Caco-2 (cell line): ENCODE measurements at regions not wholly inside any gene's neighbourhood (a gene's known extent, or its start where the extent isn't known, plus 50 kb on each side); places are given as distances from the start of the nearest gene placed in this dataset.

ENCODE experiments used
- BruUV-seq: library from RNA; stranded (reverse); fragments of 400-500 nt; replicated peaks from 2 replicates; lab custom pipeline; 2021; lab: Mats Ljungman, UMichigan
- CTCF ChIA-PET: fragments of 300-600 bp; sonication (Branson Sonifier 250); formaldehyde crosslinking; loops from one replicate; lab custom pipeline; 2022; ENCODE audit warnings: antibody characterized with exemption; lab: Charles Lee
- POLR2A ChIA-PET: fragments of 300-600 bp; sonication (Branson Sonifier 250); formaldehyde crosslinking; loops from one replicate; lab custom pipeline; 2022; ENCODE audit warnings: antibody characterized with exemption; lab: Charles Lee
- DNase-seq, 2 experiments: peaks; one replicate each; pipeline versions ENCODE4 v3.0.0 to v3.0.0-alpha.2; 2020 to 2022
- H3K27me3 ChIP-seq: replicated peaks from 2 replicates; pipeline ENCODE4 v1.6.0; 2011; ENCODE audit warnings: low read length; ENCODE audit not compliant: control insufficient read depth, insufficient read depth
- H3K36me3 ChIP-seq: 2 replicates; pipeline ENCODE4 v1.5.1; 2011; ENCODE audit warnings: low read length; ENCODE audit not compliant: control insufficient read depth, insufficient read depth
- H3K4me1 ChIP-seq: fragments of 250-450 bp; sonication (Bioruptor Pico); 2 replicates; pipeline ENCODE4 v1.5.1; 2020; ENCODE audit warnings: mild to moderate bottlenecking
- H3K4me3 ChIP-seq: 2 replicates; pipeline ENCODE4 v1.5.1; 2011; ENCODE audit warnings: low read depth, mild to moderate bottlenecking, control low read depth, low read length
- H3K9me3 ChIP-seq: fragments of 250-450 bp; sonication (Bioruptor Pico); 2 replicates; pipeline ENCODE4 v1.5.1; 2020; ENCODE audit warnings: mild to moderate bottlenecking, moderate library complexity
- H3K27ac Mint-ChIP-seq: one replicate; pipeline ENCODE4 v1.8.0; 2022; ENCODE audit warnings: mixed read lengths; ENCODE audit not compliant: unreplicated experiment
- H3K27me3 Mint-ChIP-seq: one replicate; pipeline ENCODE4 v1.8.0; 2022; ENCODE audit warnings: mixed read lengths; ENCODE audit not compliant: insufficient read depth, unreplicated experiment
- H3K36me3 Mint-ChIP-seq: one replicate; pipeline ENCODE4 v1.8.0; 2022; ENCODE audit warnings: mild to moderate bottlenecking, mixed read lengths; ENCODE audit not compliant: insufficient read depth, unreplicated experiment
- H3K4me1 Mint-ChIP-seq: one replicate; pipeline ENCODE4 v1.8.0; 2022; ENCODE audit warnings: low read depth, mixed read lengths; ENCODE audit not compliant: unreplicated experiment
- H3K4me3 Mint-ChIP-seq: one replicate; pipeline ENCODE4 v1.8.0; 2022; ENCODE audit warnings: mild to moderate bottlenecking, moderate library complexity, mixed read lengths; ENCODE audit not compliant: unreplicated experiment
- H3K9me3 Mint-ChIP-seq: one replicate; pipeline ENCODE4 v1.8.0; 2022; ENCODE audit warnings: mixed read lengths; ENCODE audit not compliant: unreplicated experiment
- CTCF ChIP-seq, 2 experiments: fragments of 200-600 bp in 1 of 2; IDR thresholded peaks; 1 replicate in 1 of 2; 2 replicates in 1 of 2; pipeline versions ENCODE4 v1.5.1 to v1.8.0; 2011 to 2022; ENCODE audit warnings: antibody characterized with exemption in 1 of 2, control low read depth in 1 of 2, inconsistent platforms in 1 of 2, low read depth in 1 of 2, low read length in 1 of 2, mild to moderate bottlenecking in 1 of 2, moderate library complexity in 1 of 2; ENCODE audit not compliant: insufficient read depth in 1 of 2, severe bottlenecking in 1 of 2, unreplicated experiment in 1 of 2
- intact Hi-C: fragments of 100-400 bp; cut with micrococcal nuclease; formaldehyde crosslinking; loops from one replicate; pipeline ENCODE4 v1.10.0; 2022; ENCODE audit not compliant: unreplicated experiment

GRCh38 chr4:8785656-8786142, 85.9 kb downstream of the HMX1 start:
- Mint-ChIP-seq H3K27ac (no peak overlapping the region), H3K4me3 (no peak overlapping the region), H3K27me3 (peaks cover 14% of the 10 kb centered on the region), H3K36me3 (no peaks in the 10 kb centered on the region), H3K9me3 (no peaks in the 10 kb centered on the region), H3K4me1 (no peaks in the 10 kb centered on the region)
- POLR2A ChIA-PET, result no interaction called here
- TF ChIP-seq CTCF (IDR thresholded peaks at IDR 0.05; ENCODE audit: insufficient read depth in 1 of 2, low read depth in 1 of 2, low read length in 1 of 2, severe bottlenecking in 1 of 2, unreplicated experiment in 1 of 2), result no peak
- Histone ChIP-seq H3K27me3 (no peaks in the 10 kb centered on the region; the same call in 1 of the 2 replicates), H3K36me3 (no peaks in the 10 kb centered on the region), H3K4me3 (no peak overlapping the region), H3K9me3 (no peaks in the 10 kb centered on the region), H3K4me1 (no peaks in the 10 kb centered on the region)
- intact Hi-C loops, result no loop called here
- BruUV-seq, result no TSS peak
- DNase-seq, result no peak
- CTCF ChIA-PET, result no interaction called here

GRCh38 chr4:8783736-8784135, 87.9 kb downstream of the HMX1 start:
- H3K4me3 Mint-ChIP-seq, result no peak overlapping the region
- ChIA-PET POLR2A (no interaction called here), CTCF (interaction anchor here (0.6 kb wide), 1 partner anchor 29 kb away, joined by 3 read pairs; no protein-coding TSS in a partner anchor)
- Histone ChIP-seq H3K9me3 (no peaks in the 10 kb centered on the region), H3K27me3 (no peaks in the 10 kb centered on the region; the same call in 1 of the 2 replicates), H3K36me3 (no peaks in the 10 kb centered on the region), H3K4me1 (no peaks in the 10 kb centered on the region), H3K4me3 (no peak overlapping the region)
- H3K9me3 Mint-ChIP-seq, result no peaks in the 10 kb centered on the region
- no TSS peak for BruUV-seq
- H3K27me3 Mint-ChIP-seq, result peaks cover 11% of the 10 kb centered on the region
- no peaks in the 10 kb centered on the region for H3K4me1 Mint-ChIP-seq
- TF ChIP-seq CTCF (IDR thresholded peaks at IDR 0.05; ENCODE audit: insufficient read depth in 1 of 2, low read depth in 1 of 2, low read length in 1 of 2, severe bottlenecking in 1 of 2, unreplicated experiment in 1 of 2), result no peak
- H3K36me3 Mint-ChIP-seq, result no peaks in the 10 kb centered on the region
- intact Hi-C loops, result no loop called here
- no peak overlapping the region for H3K27ac Mint-ChIP-seq
- no peak for DNase-seq

GRCh38 chr4:8782135-8782534, 89.5 kb downstream of the HMX1 start:
- H3K4me3 Mint-ChIP-seq, result no peak overlapping the region
- DNase-seq, result no peak
- ChIA-PET POLR2A (no interaction called here), CTCF (no interaction called here)
- Histone ChIP-seq H3K27me3 (no peaks in the 10 kb centered on the region; the same call in 1 of the 2 replicates), H3K36me3 (no peaks in the 10 kb centered on the region), H3K9me3 (no peaks in the 10 kb centered on the region), H3K4me1 (no peaks in the 10 kb centered on the region), H3K4me3 (no peak overlapping the region)
- H3K9me3 Mint-ChIP-seq, result no peaks in the 10 kb centered on the region
- TF ChIP-seq CTCF (IDR thresholded peaks at IDR 0.05; ENCODE audit: insufficient read depth in 1 of 2, low read depth in 1 of 2, low read length in 1 of 2, severe bottlenecking in 1 of 2, unreplicated experiment in 1 of 2), result no peak
- no peaks in the 10 kb centered on the region for H3K36me3 Mint-ChIP-seq
- intact Hi-C loops, result no loop called here
- H3K4me1 Mint-ChIP-seq, result no peaks in the 10 kb centered on the region
- BruUV-seq, result no TSS peak
- H3K27me3 Mint-ChIP-seq, result peaks cover 7% of the 10 kb centered on the region
- no peak overlapping the region for H3K27ac Mint-ChIP-seq
